BJ (cell line): ENCODE measurements at regions not wholly inside any gene's neighbourhood (a gene's known extent, or its start where the extent isn't known, plus 50 kb on each side); places are given as distances from the start of the nearest gene placed in this dataset.

Source experiments
- CTCF ChIA-PET: fragments of 350-600 bp; formaldehyde crosslinking; extraction: SDS; loops from one replicate; lab custom pipeline; 2021; ENCODE audit warnings: antibody characterized with exemption, inconsistent platforms; lab: Yijun Ruan, JAX
- POLR2A ChIA-PET: fragments of 300-600 bp; sonication (Branson Sonifier 250); formaldehyde crosslinking; extraction: SDS; loops from one replicate; lab custom pipeline; 2021; ENCODE audit warnings: antibody characterized with exemption; lab: Charles Lee
- DNase-seq: peaks from one replicate; pipeline ENCODE4 v3.0.0-alpha.2; 2011; ENCODE audit warnings: low read depth
- H3K27me3 ChIP-seq: 2 replicates; pipeline ENCODE4 v1.6.0; 2011; ENCODE audit warnings: low read length; ENCODE audit not compliant: control insufficient read depth, insufficient read depth
- H3K36me3 ChIP-seq: 2 replicates; pipeline ENCODE4 v1.5.1; 2011; ENCODE audit warnings: low read length; ENCODE audit not compliant: control insufficient read depth, insufficient read depth
- H3K4me3 ChIP-seq: 2 replicates; pipeline ENCODE4 v1.5.1; 2011; ENCODE audit warnings: low read depth, mild to moderate bottlenecking, control low read depth, low read length
- CTCF ChIP-seq: IDR thresholded peaks from 2 replicates; pipeline ENCODE4 v1.5.1; 2011; ENCODE audit warnings: low read depth, mild to moderate bottlenecking, control low read depth, inconsistent platforms, low read length, moderate library complexity; ENCODE audit not compliant: insufficient read depth

- H3K36me3 ChIP-seq, result no peaks in the 10 kb centered on the region
- ChIA-PET CTCF (no interaction called here), POLR2A (interaction anchor here (0.7 kb wide), 1 partner anchor 222 kb away, joined by 3 read pairs; no protein-coding TSS in a partner anchor)
- TF ChIP-seq CTCF, result no peak
- no peak overlapping the region for H3K4me3 ChIP-seq
- DNase-seq, result no peak
- H3K27me3 ChIP-seq, result no peaks in the 10 kb centered on the region
Observed at GRCh38 chr7:47719675-47720074, 137.8 kb upstream of the TNS3 start.

GRCh38 chr7:47715631-47716068 lies 133.7 kb upstream of the TNS3 start:
- Histone ChIP-seq H3K4me3 (no peak overlapping the region), H3K27me3 (no peaks in the 10 kb centered on the region), H3K36me3 (no peaks in the 10 kb centered on the region)
- DNase-seq, result no peak
- no peak for TF ChIP-seq CTCF
- POLR2A ChIA-PET, result no interaction called here
- CTCF ChIA-PET, result interaction anchor here (1.5 kb wide), 1 partner anchor 9 kb away, joined by 4 read pairs; no protein-coding TSS in a partner anchor

- H3K4me3 ChIP-seq, result no peak overlapping the region
- POLR2A ChIA-PET, result no interaction called here
- TF ChIP-seq CTCF, result no peak
- H3K36me3 ChIP-seq, result no peaks in the 10 kb centered on the region
- DNase-seq, result no peak
- H3K27me3 ChIP-seq, result no peaks in the 10 kb centered on the region
- CTCF ChIA-PET, result interaction anchor here (0.9 to 1.5 kb wide), 2 partner anchors 10 to 11 kb away, joined by 3 to 4 read pairs; no protein-coding TSS in a partner anchor
Observed at GRCh38 chr7:47714669-47715607, 133.0 kb upstream of the TNS3 start.

- DNase-seq, result no peak
- no peak overlapping the region for H3K4me3 ChIP-seq
- POLR2A ChIA-PET, result interaction anchor here (0.6 kb wide), 1 partner anchor 124 kb away, joined by 4 read pairs; no protein-coding TSS in a partner anchor
- TF ChIP-seq CTCF, result no peak
- CTCF ChIA-PET, result no interaction called here
- no peaks in the 10 kb centered on the region for H3K36me3 ChIP-seq
- no peaks in the 10 kb centered on the region for H3K27me3 ChIP-seq
Observed at GRCh38 chr7:47713595-47713994, 131.7 kb upstream of the TNS3 start.

GRCh38 chr7:47712416-47712815 lies 130.5 kb upstream of the TNS3 start:
- no peaks in the 10 kb centered on the region for H3K36me3 ChIP-seq
- H3K27me3 ChIP-seq, result no peaks in the 10 kb centered on the region
- ChIA-PET CTCF (no interaction called here), POLR2A (no interaction called here)
- TF ChIP-seq CTCF, result no peak
- no peak for DNase-seq
- H3K4me3 ChIP-seq, result no peak overlapping the region
